ENCODE measurements at regions not wholly inside any gene's neighbourhood (a gene's known extent, or its start where the extent isn't known, plus 50 kb on each side); places are given as distances from the start of the nearest gene placed in this dataset.
A peak's percentile ranks its signal among the peaks of the same experiment; 100 is the strongest.

- no peak overlapping the region for H3K4me3 ChIP-seq (ENCODE audit: low read depth, low read length)
- DNase-seq (ENCODE audit: low read depth) = no peak
- no peak for TF ChIP-seq CTCF (IDR thresholded peaks at IDR 0.05; ENCODE audit: insufficient read depth, low read depth, low read length)
Measured at GRCh38 chr6:122207061-122207460, 192.4 kb upstream of the HSF2 start.

- no peak for TF ChIP-seq CTCF (IDR thresholded peaks at IDR 0.05; ENCODE audit: insufficient read depth, low read depth, low read length)
- DNase-seq (ENCODE audit: low read depth) = peak; percentile 2
- no peak overlapping the region for H3K4me3 ChIP-seq (ENCODE audit: low read depth, low read length)
Measured at GRCh38 chr6:122207794-122208193, 191.7 kb upstream of the HSF2 start.

GRCh38 chr6:122214605-122215318 lies 184.7 kb upstream of the HSF2 start:
- H3K4me3 ChIP-seq (ENCODE audit: low read depth, low read length) = no peak overlapping the region
- TF ChIP-seq CTCF (IDR thresholded peaks at IDR 0.05; ENCODE audit: insufficient read depth, low read depth, low read length) = no peak
- DNase-seq (ENCODE audit: low read depth) = no peak

GRCh38 chr6:122220254-122220653 lies 179.2 kb upstream of the HSF2 start:
- TF ChIP-seq CTCF (IDR thresholded peaks at IDR 0.05; ENCODE audit: insufficient read depth, low read depth, low read length) = no peak
- no peak for DNase-seq (ENCODE audit: low read depth)
- H3K4me3 ChIP-seq (ENCODE audit: low read depth, low read length) = no peak overlapping the region

GRCh38 chr6:122222761-122223160 lies 176.7 kb upstream of the HSF2 start:
- no peak for TF ChIP-seq CTCF (IDR thresholded peaks at IDR 0.05; ENCODE audit: insufficient read depth, low read depth, low read length)
- DNase-seq (ENCODE audit: low read depth) = peak; percentile 6
- H3K4me3 ChIP-seq (ENCODE audit: low read depth, low read length) = no peak overlapping the region

- H3K4me3 ChIP-seq (ENCODE audit: low read depth, low read length) = no peak overlapping the region
- DNase-seq (ENCODE audit: low read depth) = no peak
- no peak for TF ChIP-seq CTCF (IDR thresholded peaks at IDR 0.05; ENCODE audit: insufficient read depth, low read depth, low read length)
Measured at GRCh38 chr6:122223251-122223650, 176.2 kb upstream of the HSF2 start.

GRCh38 chr6:122238861-122239260 lies 160.6 kb upstream of the HSF2 start:
- no peak for DNase-seq (ENCODE audit: low read depth)
- no peak for TF ChIP-seq CTCF (IDR thresholded peaks at IDR 0.05; ENCODE audit: insufficient read depth, low read depth, low read length)

More at GRCh38 chr6:122238861-122239260, 160.6 kb upstream of the HSF2 start:
- H3K4me3 ChIP-seq (ENCODE audit: low read depth, low read length) = no peak overlapping the region
